ENCODE measurements at regions not wholly inside any gene's neighbourhood (a gene's known extent, or its start where the extent isn't known, plus 50 kb on each side); places are given as distances from the start of the nearest gene placed in this dataset.
"Not testable (repeated sequence)": the region's sequence is repeated elsewhere in the genome, so short reads cannot be mapped to it uniquely, and the experiment has no call there.

DNA sequence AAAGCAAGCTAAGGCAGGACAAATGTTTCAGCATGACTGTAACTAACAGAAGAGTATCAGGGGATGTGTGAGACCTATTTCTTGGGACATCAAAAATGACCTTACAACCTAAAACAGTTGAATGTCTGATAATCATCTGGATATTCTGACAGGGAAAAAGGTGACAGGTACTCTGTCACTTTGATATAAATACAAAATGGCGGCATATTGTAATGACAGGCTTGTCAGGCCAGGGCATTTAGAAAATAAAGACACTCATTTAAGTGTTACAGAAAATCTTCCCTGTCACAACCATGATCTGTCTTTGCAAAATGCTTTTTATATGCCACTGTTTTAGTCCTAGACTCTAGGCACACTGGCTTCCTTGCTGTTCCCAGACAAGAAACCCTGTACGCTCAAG is 1033.3 kb upstream of the FLRT2 start:
- POLR2A ChIA-PET = no interaction called here
- intact Hi-C loops (cut with micrococcal nuclease; ENCODE audit: unreplicated experiment) = no loop called here
- CTCF ChIA-PET (ENCODE audit: unreplicated experiment) = no interaction called here
- Histone ChIP-seq H3K9me2 (ENCODE audit: insufficient read depth, low read length) (no peaks in the 10 kb centered on the region), H3K27ac (ENCODE audit: low read depth, low read length, poor library complexity, severe bottlenecking) (no peak overlapping the region), H3K4me3 (ENCODE audit: low read depth, low read length, poor library complexity, severe bottlenecking) (no peak overlapping the region), H3K4me2 (ENCODE audit: low read length) (no peak overlapping the region), H3K79me2 (ENCODE audit: insufficient read depth, low read depth, low read length) (no peaks in the 10 kb centered on the region), H3K36me3 (ENCODE audit: insufficient read depth, low read length) (no peaks in the 10 kb centered on the region), H4K20me1 (ENCODE audit: insufficient read depth, low read length) (no peaks in the 10 kb centered on the region), H2AFZ (ENCODE audit: low read length) (no peak overlapping the region), H3K4me1 (ENCODE audit: insufficient read depth, low read length, poor library complexity, severe bottlenecking) (no peaks in the 10 kb centered on the region), H3K9me3 (ENCODE audit: low read length) (no peaks in the 10 kb centered on the region)
- TF ChIP-seq, protein P1, sequence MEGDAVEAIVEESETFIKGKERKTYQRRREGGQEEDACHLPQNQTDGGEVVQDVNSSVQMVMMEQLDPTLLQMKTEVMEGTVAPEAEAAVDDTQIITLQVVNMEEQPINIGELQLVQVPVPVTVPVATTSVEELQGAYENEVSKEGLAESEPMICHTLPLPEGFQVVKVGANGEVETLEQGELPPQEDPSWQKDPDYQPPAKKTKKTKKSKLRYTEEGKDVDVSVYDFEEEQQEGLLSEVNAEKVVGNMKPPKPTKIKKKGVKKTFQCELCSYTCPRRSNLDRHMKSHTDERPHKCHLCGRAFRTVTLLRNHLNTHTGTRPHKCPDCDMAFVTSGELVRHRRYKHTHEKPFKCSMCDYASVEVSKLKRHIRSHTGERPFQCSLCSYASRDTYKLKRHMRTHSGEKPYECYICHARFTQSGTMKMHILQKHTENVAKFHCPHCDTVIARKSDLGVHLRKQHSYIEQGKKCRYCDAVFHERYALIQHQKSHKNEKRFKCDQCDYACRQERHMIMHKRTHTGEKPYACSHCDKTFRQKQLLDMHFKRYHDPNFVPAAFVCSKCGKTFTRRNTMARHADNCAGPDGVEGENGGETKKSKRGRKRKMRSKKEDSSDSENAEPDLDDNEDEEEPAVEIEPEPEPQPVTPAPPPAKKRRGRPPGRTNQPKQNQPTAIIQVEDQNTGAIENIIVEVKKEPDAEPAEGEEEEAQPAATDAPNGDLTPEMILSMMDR (conservative IDR thresholded peaks at IDR 0.05; ENCODE audit: low read length) = no peak
- TF ChIP-seq EZH2phosphoT487 (IDR thresholded peaks at IDR 0.05; ENCODE audit: borderline replicate concordance, low read depth, low read length) = no peak
- BruUV-seq (replicated peaks) = no TSS peak
- no peak for DNase-seq (ENCODE audit: low spot score)

DNA sequence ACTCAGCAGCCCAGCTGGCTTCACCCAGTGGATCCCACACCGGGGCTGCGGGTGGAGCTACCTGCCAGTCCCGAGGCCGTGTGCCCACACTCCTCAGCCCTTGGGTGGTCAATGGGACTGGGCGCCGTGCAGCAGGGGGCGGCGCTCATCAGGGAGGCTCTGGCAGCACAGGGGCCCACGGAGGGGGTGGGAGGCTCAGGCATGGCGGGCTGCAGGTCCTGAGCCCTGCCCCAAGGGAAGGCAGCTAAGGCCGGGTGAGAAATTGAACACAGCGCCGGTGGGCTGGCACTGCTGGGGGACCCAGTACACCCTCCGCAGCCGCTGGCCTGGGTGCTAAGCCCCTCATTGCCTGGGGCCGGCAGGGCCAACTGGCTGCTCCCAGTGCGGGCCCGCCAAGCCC is 1017.1 kb upstream of the FLRT2 start:
- H3K9me2 ChIP-seq (ENCODE audit: insufficient read depth, low read length); H3K79me2 ChIP-seq (ENCODE audit: insufficient read depth, low read depth, low read length); intact Hi-C loops (cut with micrococcal nuclease; ENCODE audit: unreplicated experiment); H4K20me1 ChIP-seq (ENCODE audit: insufficient read depth, low read length); H2AFZ ChIP-seq (ENCODE audit: low read length); DNase-seq (ENCODE audit: low spot score); H3K36me3 ChIP-seq (ENCODE audit: insufficient read depth, low read length); H3K4me2 ChIP-seq (ENCODE audit: low read length); BruUV-seq (replicated peaks); H3K4me1 ChIP-seq (ENCODE audit: insufficient read depth, low read length, poor library complexity, severe bottlenecking); H3K4me3 ChIP-seq (ENCODE audit: low read depth, low read length, poor library complexity, severe bottlenecking); CTCF ChIA-PET (ENCODE audit: unreplicated experiment); H3K9me3 ChIP-seq (ENCODE audit: low read length); H3K27ac ChIP-seq (ENCODE audit: low read depth, low read length, poor library complexity, severe bottlenecking): not testable (repeated sequence)
- POLR2A ChIA-PET = interaction anchor here (0.6 kb wide), 1 partner anchor 695 kb away, joined by 3 read pairs; no protein-coding TSS in a partner anchor

DNA sequence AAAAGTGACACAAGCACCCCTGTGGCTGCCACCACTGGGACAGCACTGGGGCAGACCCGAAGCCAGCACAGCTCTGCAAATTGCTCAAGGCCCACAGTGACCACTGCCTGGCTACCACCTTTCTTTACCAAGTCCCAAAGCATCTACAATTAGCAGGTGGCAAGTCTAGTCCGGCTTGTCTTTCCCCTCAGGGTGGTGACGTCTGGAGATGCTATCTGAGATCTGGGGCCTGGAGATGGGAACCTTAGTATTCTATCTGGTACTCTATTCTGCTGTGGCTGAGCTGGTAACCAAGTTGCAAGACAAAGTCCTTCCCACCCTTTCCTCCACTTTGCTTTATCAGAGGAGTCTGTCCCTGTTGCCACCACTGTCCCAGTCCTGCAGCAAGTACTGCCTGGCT is 1010.1 kb upstream of the FLRT2 start:
- H3K9me2 ChIP-seq (ENCODE audit: insufficient read depth, low read length) = no peaks in the 10 kb centered on the region
- H3K27ac ChIP-seq (ENCODE audit: low read depth, low read length, poor library complexity, severe bottlenecking) = no peak overlapping the region
- H3K4me2 ChIP-seq (ENCODE audit: low read length) = no peak overlapping the region
- CTCF ChIA-PET (ENCODE audit: unreplicated experiment) = no interaction called here
- H3K9me3 ChIP-seq (ENCODE audit: low read length) = no peaks in the 10 kb centered on the region
- H4K20me1 ChIP-seq (ENCODE audit: insufficient read depth, low read length) = no peaks in the 10 kb centered on the region
- H3K79me2 ChIP-seq (ENCODE audit: insufficient read depth, low read depth, low read length) = no peaks in the 10 kb centered on the region
- no peak for DNase-seq (ENCODE audit: low spot score)
- POLR2A ChIA-PET = interaction anchor here (0.6 kb wide), 1 partner anchor 1815 kb away, joined by 3 read pairs; no protein-coding TSS in a partner anchor
- H2AFZ ChIP-seq (ENCODE audit: low read length) = no peak overlapping the region
- H3K4me1 ChIP-seq (ENCODE audit: insufficient read depth, low read length, poor library complexity, severe bottlenecking) = no peaks in the 10 kb centered on the region
- no peaks in the 10 kb centered on the region for H3K36me3 ChIP-seq (ENCODE audit: insufficient read depth, low read length)
- intact Hi-C loops (cut with micrococcal nuclease; ENCODE audit: unreplicated experiment) = no loop called here
- TF ChIP-seq, protein P1 (conservative IDR thresholded peaks at IDR 0.05; ENCODE audit: low read length) = no peak
- no peak for TF ChIP-seq EZH2phosphoT487 (IDR thresholded peaks at IDR 0.05; ENCODE audit: borderline replicate concordance, low read depth, low read length)
- BruUV-seq (replicated peaks) = no TSS peak
- H3K4me3 ChIP-seq (ENCODE audit: low read depth, low read length, poor library complexity, severe bottlenecking) = no peak overlapping the region

Data from OCI-LY7 (cell line).